Stomach (tissue), 8 donors: ENCODE measurements at regions not wholly inside any gene's neighbourhood (a gene's known extent, or its start where the extent isn't known, plus 50 kb on each side); places are given as distances from the start of the nearest gene placed in this dataset.
A peak's percentile ranks its signal among the peaks of the same experiment; 100 is the strongest.

Experiments used
- DNase-seq, 2 donors: peaks; one replicate each; pipeline versions ENCODE4 v3.0.0 to v3.0.0-alpha.2; 2013 to 2019
- H3K27ac ChIP-seq, 5 donors: fragments of 200-600 bp in 4 of 5; sonication (generic) in 4 of 5; one replicate each; pipeline ENCODE4 v1.5.1; 2013 to 2019; ENCODE audit warnings: mild to moderate bottlenecking in 1 of 5, moderate library complexity in 1 of 5
- H3K27me3 ChIP-seq, 3 donors: fragments of 200-600 bp; sonication (generic); one replicate each; pipeline ENCODE4 v1.5.1; 2017 to 2019; ENCODE audit warnings: mixed run types in 1 of 3
- H3K36me3 ChIP-seq, 4 donors: fragments of 200-600 bp; sonication (generic); 1 replicate in 3 of 4; 2 replicates in 1 of 4; pipeline ENCODE4 v1.5.1; 2016 to 2019
- H3K4me1 ChIP-seq, 4 donors: fragments of 200-600 bp; sonication (generic); one replicate each; pipeline ENCODE4 v1.5.1; 2016 to 2019
- H3K4me3 ChIP-seq, 4 donors: fragments of 200-600 bp; sonication (generic) in 3 of 4; one replicate each; pipeline ENCODE4 v1.5.1; 2016 to 2019; ENCODE audit warnings: mild to moderate bottlenecking in 1 of 4
- H3K9me3 ChIP-seq, 4 donors: fragments of 200-600 bp; sonication (generic); one replicate each; pipeline ENCODE4 v1.5.1; 2016 to 2019
- CTCF ChIP-seq, 7 experiments: fragments of 450-650 bp in 4 of 7; fragments of 200-600 bp in 3 of 7; sonication (generic) in 3 of 7; IDR thresholded peaks; one replicate each; pipeline ENCODE4 v1.5.1; 2016 to 2019; ENCODE audit warnings: antibody characterized with exemption in 7 of 7, control low read depth in 2 of 7, mild to moderate bottlenecking in 1 of 7
- EP300 ChIP-seq: sonication (generic); formaldehyde crosslinking; IDR thresholded peaks from one replicate; pipeline ENCODE4 v1.6.1; 2017; ENCODE audit warnings: antibody characterized with exemption
- POLR2A ChIP-seq, 4 donors: fragments of 450-650 bp; IDR thresholded peaks; one replicate each; pipeline ENCODE4 v1.6.1; 2016; ENCODE audit warnings: antibody characterized with exemption in 4 of 4, control low read depth in 2 of 4, mild to moderate bottlenecking in 1 of 4, moderate library complexity in 1 of 4
- POLR2AphosphoS5 ChIP-seq, 3 donors: sonication (generic); formaldehyde crosslinking; IDR thresholded peaks; one replicate each; pipeline ENCODE4 v1.6.1; 2016; ENCODE audit warnings: antibody characterized with exemption in 3 of 3
- WGBS, 5 donors: extraction: QIAGEN DNeasy Blood & Tissue Kit in 3 of 5; methylation state at CpG; one replicate each; pipeline versions ENCODE4 v1.1.5 to v1.1.7; 2013 to 2018; 5-methylcytosine and 5-hydroxymethylcytosine counted together
- intact Hi-C: fragments of 100-400 bp; cut with DNase I; formaldehyde crosslinking; loops from one replicate; pipeline ENCODE4 v1.15.1; 2023; ENCODE audit warnings: low total_unique reads
- donor health status: healthy with polysubstance abuse.
- donor health status: Bipolar disorder and iron deficiency.
- donor health status: healthy.

GRCh38 chr11:28512143-28512756, 404.1 kb downstream of the METTL15 start:
- no peak overlapping the region for H3K4me3 ChIP-seq
- H3K9me3 ChIP-seq = peaks cover 0 to 18% (median 8%) of the 10 kb centered on the region in 4 donors
- DNase-seq = no peak
- H3K36me3 ChIP-seq = no peaks in the 10 kb centered on the region
- intact Hi-C loops = no loop called here
- no peak overlapping the region for H3K27ac ChIP-seq
- TF ChIP-seq POLR2AphosphoS5 (IDR thresholded peaks at IDR 0.05) (no peak), POLR2A (IDR thresholded peaks at IDR 0.05) (no peak), EP300 (no peak), CTCF (IDR thresholded peaks at IDR 0.05) (no peak)
- no peaks in the 10 kb centered on the region for H3K27me3 ChIP-seq
- WGBS, 5 donors = 94 to 100% (median 95%) methylated on average over 5 to 19 of the region's 19 CpGs
- H3K4me1 ChIP-seq = no peaks in the 10 kb centered on the region

- Histone ChIP-seq H3K27me3 (no peaks in the 10 kb centered on the region), H3K27ac (no peak overlapping the region), H3K4me1 (no peaks in the 10 kb centered on the region), H3K9me3 (no peaks in the 10 kb centered on the region), H3K4me3 (no peak overlapping the region), H3K36me3 (no peaks in the 10 kb centered on the region)
- WGBS, 5 donors = 48 to 64% (median 54%) methylated on average over 3 of the region's 3 CpGs
- TF ChIP-seq CTCF (IDR thresholded peaks at IDR 0.05) (no peak), EP300 (no peak), POLR2AphosphoS5 (IDR thresholded peaks at IDR 0.05) (no peak), POLR2A (IDR thresholded peaks at IDR 0.05) (no peak)
- intact Hi-C loops = no loop called here
- DNase-seq = no peak
Observed at GRCh38 chr11:28505232-28505631, 397.0 kb downstream of the METTL15 start.

- no peaks in the 10 kb centered on the region for H3K4me1 ChIP-seq
- WGBS, 5 donors = 58 to 86% (median 79%) methylated on average over 6 of the region's 6 CpGs
- intact Hi-C loops = no loop called here
- no peaks in the 10 kb centered on the region for H3K27me3 ChIP-seq
- no peaks in the 10 kb centered on the region for H3K9me3 ChIP-seq
- H3K27ac ChIP-seq = no peak overlapping the region
- H3K36me3 ChIP-seq = no peaks in the 10 kb centered on the region
- H3K4me3 ChIP-seq = no peak overlapping the region
- TF ChIP-seq POLR2A (IDR thresholded peaks at IDR 0.05) (no peak), POLR2AphosphoS5 (IDR thresholded peaks at IDR 0.05) (no peak), CTCF (IDR thresholded peaks at IDR 0.05) (no peak), EP300 (no peak)
- peak in 1 of 2 donors; percentile 27 for DNase-seq
Observed at GRCh38 chr11:28504555-28505110, 396.4 kb downstream of the METTL15 start.

- no peak overlapping the region for H3K4me3 ChIP-seq
- no peak for TF ChIP-seq EP300
- TF ChIP-seq CTCF (IDR thresholded peaks at IDR 0.05) = no peak
- TF ChIP-seq POLR2AphosphoS5 (IDR thresholded peaks at IDR 0.05) = no peak
- no peak for TF ChIP-seq POLR2A (IDR thresholded peaks at IDR 0.05)
- intact Hi-C loops = no loop called here
- no peak overlapping the region for H3K27ac ChIP-seq
- H3K27me3 ChIP-seq = no peaks in the 10 kb centered on the region
- WGBS, 5 donors = 62 to 98% (median 75%) methylated on average over 2 of the region's 2 CpGs
- no peaks in the 10 kb centered on the region for H3K9me3 ChIP-seq
- H3K36me3 ChIP-seq = no peaks in the 10 kb centered on the region
- no peaks in the 10 kb centered on the region for H3K4me1 ChIP-seq
- DNase-seq = peak in 1 of 2 donors; percentile 43
Observed at GRCh38 chr11:28495333-28495732, 387.1 kb downstream of the METTL15 start.
